GM12878 (cell line): ENCODE measurements at regions not wholly inside any gene's neighbourhood (a gene's known extent, or its start where the extent isn't known, plus 50 kb on each side); places are given as distances from the start of the nearest gene placed in this dataset.
A peak's percentile ranks its signal among the peaks of the same experiment; 100 is the strongest.

Experiments
- ATAC-seq: fragments of 200-7000 bp; cut with Tn5 transposase; 3 replicates; pipeline ENCODE4 v1.9.1; 2020; ENCODE audit warnings: mild to moderate bottlenecking, moderate library complexity
- BruUV-seq: library from RNA; stranded (reverse); fragments of 400-500 nt; replicated peaks from 2 replicates; lab custom pipeline; 2021; lab: Mats Ljungman, UMichigan
- CTCF ChIA-PET: fragments of 300-600 bp; sonication (Branson Sonifier 250); formaldehyde crosslinking; extraction: SDS; loops from one replicate; lab custom pipeline; 2021; ENCODE audit warnings: inconsistent platforms; lab: Yijun Ruan, JAX
- POLR2A ChIA-PET: fragments of 350-600 bp; formaldehyde crosslinking; extraction: SDS; loops from one replicate; lab custom pipeline; 2021; ENCODE audit warnings: inconsistent platforms; lab: Charles Lee
- RAD21 ChIA-PET: fragments of 300-600 bp; sonication (Branson Sonifier 250); formaldehyde crosslinking; loops from one replicate; lab custom pipeline; 2023; ENCODE audit warnings: antibody characterized with exemption; ENCODE audit not compliant: unreplicated experiment; lab: Charles Lee
- SMC1A ChIA-PET: fragments of 300-600 bp; sonication (Branson Sonifier 250); formaldehyde crosslinking; loops from one replicate; lab custom pipeline; 2023; ENCODE audit not compliant: unreplicated experiment, uncharacterized antibody; lab: Charles Lee
- DNase-seq: peaks from one replicate; pipeline ENCODE4 v3.0.0-alpha.2; 2011; ENCODE audit warnings: low read depth, low spot score
- FAIRE-seq: peaks from 3 replicates; lab custom pipeline; 2011; peaks lifted over from hg19 to GRCh38; lab: Jason Lieb, UNC
- H2AFZ ChIP-seq: 2 replicates; pipeline ENCODE4 v1.6.0; 2011; ENCODE audit warnings: low read depth, low read length, control low read depth; ENCODE audit not compliant: control insufficient read depth
- H3K27ac ChIP-seq: 2 replicates; pipeline ENCODE4 v1.5.1; 2011; ENCODE audit warnings: control low read depth; ENCODE audit not compliant: control insufficient read depth, insufficient read depth
- H3K27me3 ChIP-seq, 2 experiments: replicated peaks in 1 of 2; 2 replicates each; pipeline versions ENCODE4 v1.6.0 to v1.6.1; 2011; ENCODE audit warnings: low read length in 1 of 2; ENCODE audit not compliant: control insufficient read depth in 2 of 2, insufficient read depth in 2 of 2
- H3K36me3 ChIP-seq, 2 experiments: 2 replicates each; pipeline ENCODE4 v1.5.1; 2011; ENCODE audit warnings: low read length in 1 of 2; ENCODE audit not compliant: control insufficient read depth in 2 of 2, insufficient read depth in 2 of 2
- H3K4me1 ChIP-seq: 2 replicates; pipeline ENCODE4 v1.6.1; 2011; ENCODE audit warnings: mild to moderate bottlenecking, low read length, moderate library complexity, mixed read lengths; ENCODE audit not compliant: control insufficient read depth, insufficient read depth
- H3K4me2 ChIP-seq: 2 replicates; pipeline ENCODE4 v1.6.0; 2011; ENCODE audit warnings: control low read depth; ENCODE audit not compliant: control insufficient read depth, insufficient read depth
- H3K4me3 ChIP-seq: fragments of 200-600 bp; sonication (generic); 2 replicates; pipeline ENCODE4 v1.5.1; 2016
- H3K79me2 ChIP-seq: 2 replicates; pipeline ENCODE4 v1.6.0; 2011; ENCODE audit warnings: low read length; ENCODE audit not compliant: control insufficient read depth, insufficient read depth
- H3K9ac ChIP-seq: 2 replicates; pipeline ENCODE4 v1.8.0; 2011; ENCODE audit warnings: low read length, control low read depth, mixed read lengths; ENCODE audit not compliant: control insufficient read depth, insufficient read depth
- H3K9me3 ChIP-seq: replicated peaks from 3 replicates; pipeline ENCODE4 v1.5.1; 2011; ENCODE audit warnings: mild to moderate bottlenecking, low read length; ENCODE audit not compliant: control insufficient read depth, insufficient read depth
- H4K20me1 ChIP-seq: 2 replicates; pipeline ENCODE4 v1.6.0; 2011; ENCODE audit not compliant: control insufficient read depth, insufficient read depth
- CREM ChIP-seq: IDR thresholded peaks from 2 replicates; pipeline ENCODE4 v1.6.1; 2014; ENCODE audit warnings: antibody characterized with exemption, low read depth
- ESRRA ChIP-seq: IDR thresholded peaks from 2 replicates; pipeline ENCODE4 v1.6.1; 2012; ENCODE audit warnings: mild to moderate bottlenecking, low read length, improper control_type of control experiment
- GATAD2B ChIP-seq: fragments of 450-650 bp; conservative IDR thresholded peaks from 2 replicates; pipeline ENCODE4 v1.6.1; 2017; ENCODE audit warnings: low read depth, mild to moderate bottlenecking, moderate library complexity
- HCFC1 ChIP-seq: fragments of 150-350 bp; IDR thresholded peaks from 2 replicates; pipeline ENCODE4 v1.6.1; 2014; ENCODE audit warnings: low read length
- NFYB ChIP-seq: IDR thresholded peaks from 2 replicates; pipeline ENCODE4 v1.6.1; 2011; ENCODE audit warnings: low read depth, mild to moderate bottlenecking, low read length, improper control_type of control experiment, moderate library complexity; ENCODE audit not compliant: insufficient read depth
- PAX5 ChIP-seq: IDR thresholded peaks from 2 replicates; pipeline ENCODE4 v1.6.1; 2011; ENCODE audit warnings: low read depth, low read length, borderline replicate concordance
- SIN3A ChIP-seq: IDR thresholded peaks from 2 replicates; pipeline ENCODE4 v1.6.1; 2012; ENCODE audit warnings: low read depth, low read length, improper control_type of control experiment
- SPI1 ChIP-seq: IDR thresholded peaks from 2 replicates; pipeline ENCODE4 v1.6.1; 2011; ENCODE audit warnings: low read depth, mild to moderate bottlenecking, low read length, moderate library complexity, borderline replicate concordance; ENCODE audit not compliant: insufficient read depth
- SRF ChIP-seq, 2 experiments: IDR thresholded peaks; 2 replicates each; pipeline ENCODE4 v1.6.1; 2011; ENCODE audit warnings: low read depth in 2 of 2, low read length in 2 of 2, mild to moderate bottlenecking in 1 of 2, moderate library complexity in 1 of 2
- TAF1 ChIP-seq: IDR thresholded peaks from 2 replicates; pipeline ENCODE4 v1.6.1; 2011; ENCODE audit warnings: mild to moderate bottlenecking, low read depth, low read length, borderline replicate concordance
- ZNF384 ChIP-seq: IDR thresholded peaks from 2 replicates; pipeline ENCODE4 v1.6.1; 2012; ENCODE audit warnings: low read depth, mild to moderate bottlenecking, low read length, improper control_type of control experiment, borderline replicate concordance
- ZSCAN29 ChIP-seq: fragments of 450-650 bp; IDR thresholded peaks from 2 replicates; pipeline ENCODE4 v1.6.1; 2017; ENCODE audit warnings: mild to moderate bottlenecking, moderate library complexity
- WGBS: methylation state at CpG from one replicate; pipeline ENCODE4 v1.1.6; 2016; ENCODE audit warnings: low lambda C conversion rate; ENCODE audit not compliant: insufficient replicate concordance, insufficient coverage; ENCODE audit errors: missing lambda C conversion rate; 5-methylcytosine and 5-hydroxymethylcytosine counted together
- in situ Hi-C: fragments of 300-500 bp; cut with MboI; formaldehyde crosslinking; loops from 9 replicates; pipeline ENCODE4 v1.14.3; 2018; ENCODE audit warnings: mixed read lengths
- intact Hi-C: fragments of 100-400 bp; cut with micrococcal nuclease; formaldehyde crosslinking; loops from one replicate; pipeline ENCODE4 v1.14.2; 2022; ENCODE audit not compliant: unreplicated experiment
- TF ChIP-seq, protein P1 (sequence below): IDR thresholded peaks from 2 replicates; pipeline ENCODE4 v1.6.1; 2011; ENCODE audit warnings: low read depth, low read length, improper control_type of control experiment, borderline replicate concordance
- TF ChIP-seq, protein P2 (sequence below): IDR thresholded peaks from 2 replicates; pipeline ENCODE4 v1.6.1; 2011; ENCODE audit warnings: borderline replicate concordance, low read depth, mild to moderate bottlenecking, moderate library complexity, low read length; ENCODE audit not compliant: insufficient read depth, poor library complexity, severe bottlenecking
- TF ChIP-seq, protein P3 (sequence below): fragments of 450-650 bp; IDR thresholded peaks from 2 replicates; pipeline ENCODE4 v1.6.1; 2016; ENCODE audit warnings: mild to moderate bottlenecking

DNA sequence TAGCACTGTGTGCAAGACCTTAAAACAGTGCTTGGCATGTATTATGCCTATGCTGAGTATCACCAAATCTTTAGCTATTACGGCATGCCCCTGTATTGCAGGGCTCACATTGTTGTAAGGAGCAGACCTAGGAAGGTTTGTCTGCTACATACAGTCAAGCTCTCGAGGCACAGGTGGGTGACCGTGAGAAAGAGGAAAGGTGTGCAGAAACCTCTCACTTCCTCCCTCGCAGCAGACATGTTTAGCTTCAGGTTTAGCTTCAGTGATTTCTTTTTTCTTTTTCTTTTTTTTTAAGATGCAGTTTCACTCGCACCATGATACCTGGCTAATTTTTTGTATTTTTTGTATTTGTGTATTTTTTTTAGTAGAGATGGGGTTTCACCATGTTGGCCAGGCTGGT lies 275.8 kb upstream of the RIOK2 start:
- peaks cover 7% of the 10 kb centered on the region for H3K4me1 ChIP-seq
- 19% methylated on average over 5 of the region's 5 CpGs for WGBS
- ATAC-seq (peak; percentile 82), FAIRE-seq (peak; percentile 61), DNase-seq (peak; percentile 32)
- ChIA-PET POLR2A (no interaction called here), RAD21 (interaction anchor here (0.7 to 1.1 kb wide), 3 partner anchors 10 to 37 kb away, joined by 3 to 4 read pairs (median 4); no protein-coding TSS in a partner anchor), SMC1A (interaction anchor here (0.6 to 1.4 kb wide), 5 partner anchors 16 to 75 kb away, joined by 3 to 6 read pairs (median 4); no protein-coding TSS in a partner anchor), CTCF (interaction anchor here (1.7 kb wide), 1 partner anchor 41 kb away, joined by 3 read pairs; no protein-coding TSS in a partner anchor)
- intact Hi-C loops (no loop called here), in situ Hi-C loops (no loop called here)
- H3K36me3 ChIP-seq = no peaks in the 10 kb centered on the region
- no peaks in the 10 kb centered on the region; the same call in 2 of the 3 replicates for H3K9me3 ChIP-seq
- H4K20me1 ChIP-seq = no peaks in the 10 kb centered on the region
- H3K4me3 ChIP-seq = no peak overlapping the region
- no TSS peak for BruUV-seq
- H3K79me2 ChIP-seq = no peaks in the 10 kb centered on the region
- no peak overlapping the region for H3K27ac ChIP-seq
- H3K27me3 ChIP-seq = no peaks in the 10 kb centered on the region
- TF ChIP-seq SRF (IDR thresholded peaks at IDR 0.05; ENCODE audit: low read depth in 2 of 2, low read length in 2 of 2) (no peak), ZSCAN29 (no peak), ZNF384 (peak; percentile 58), SPI1 (peak; percentile 91), PAX5 (peak; percentile 61; the same call in 1 of the 2 replicates)
- H3K9ac ChIP-seq = no peak overlapping the region
- peak overlapping the region; percentile 50 for H3K4me2 ChIP-seq
- no peak overlapping the region for H2AFZ ChIP-seq

DNA sequence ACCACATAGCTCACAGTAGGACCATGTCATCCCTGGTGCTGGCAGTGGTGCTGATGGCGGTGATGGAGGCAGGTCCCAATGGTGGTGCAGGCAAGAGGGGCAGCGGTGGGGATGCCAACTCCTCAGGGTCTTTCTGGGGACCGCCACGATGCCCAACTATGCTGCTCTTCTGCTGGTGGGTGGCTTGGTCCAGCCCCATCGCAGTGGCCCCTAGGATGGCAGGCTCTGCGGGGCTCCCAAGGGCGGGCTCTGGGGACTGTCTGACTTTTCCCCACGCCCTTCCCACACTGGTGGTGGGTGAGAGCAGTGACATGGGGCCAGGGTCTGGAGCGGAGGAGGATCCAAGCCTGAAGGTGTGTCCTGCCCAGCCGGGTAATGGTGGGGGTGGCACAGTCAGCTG lies 288.9 kb upstream of the RIOK2 start:
- Histone ChIP-seq H2AFZ (no peak overlapping the region), H3K27ac (no peak overlapping the region), H3K36me3 (no peaks in the 10 kb centered on the region), H3K27me3 (no peaks in the 10 kb centered on the region), H3K4me1 (peaks cover 6% of the 10 kb centered on the region), H3K4me2 (no peak overlapping the region), H3K79me2 (no peaks in the 10 kb centered on the region), H3K4me3 (no peak overlapping the region), H4K20me1 (no peaks in the 10 kb centered on the region), H3K9ac (no peak overlapping the region), H3K9me3 (no peaks in the 10 kb centered on the region; the same call in 1 of the 3 replicates)
- ChIA-PET POLR2A (no interaction called here), RAD21 (no interaction called here), CTCF (no interaction called here), SMC1A (no interaction called here)
- FAIRE-seq (no peak), ATAC-seq (no peak), DNase-seq (no peak)
- intact Hi-C loops = no loop called here
- no TSS peak for BruUV-seq
- WGBS = 50% methylated on average over 8 of the region's 10 CpGs
- in situ Hi-C loops = no loop called here
- no peak for TF ChIP-seq ESRRA
- no peak for TF ChIP-seq SIN3A
- TF ChIP-seq TAF1 = no peak
- no peak for TF ChIP-seq GATAD2B
- TF ChIP-seq NFYB = no peak
- no peak for TF ChIP-seq HCFC1
- no peak for TF ChIP-seq CREM
- TF ChIP-seq, protein P1, sequence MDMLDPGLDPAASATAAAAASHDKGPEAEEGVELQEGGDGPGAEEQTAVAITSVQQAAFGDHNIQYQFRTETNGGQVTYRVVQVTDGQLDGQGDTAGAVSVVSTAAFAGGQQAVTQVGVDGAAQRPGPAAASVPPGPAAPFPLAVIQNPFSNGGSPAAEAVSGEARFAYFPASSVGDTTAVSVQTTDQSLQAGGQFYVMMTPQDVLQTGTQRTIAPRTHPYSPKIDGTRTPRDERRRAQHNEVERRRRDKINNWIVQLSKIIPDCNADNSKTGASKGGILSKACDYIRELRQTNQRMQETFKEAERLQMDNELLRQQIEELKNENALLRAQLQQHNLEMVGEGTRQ = no peak
- TF ChIP-seq, protein P2, sequence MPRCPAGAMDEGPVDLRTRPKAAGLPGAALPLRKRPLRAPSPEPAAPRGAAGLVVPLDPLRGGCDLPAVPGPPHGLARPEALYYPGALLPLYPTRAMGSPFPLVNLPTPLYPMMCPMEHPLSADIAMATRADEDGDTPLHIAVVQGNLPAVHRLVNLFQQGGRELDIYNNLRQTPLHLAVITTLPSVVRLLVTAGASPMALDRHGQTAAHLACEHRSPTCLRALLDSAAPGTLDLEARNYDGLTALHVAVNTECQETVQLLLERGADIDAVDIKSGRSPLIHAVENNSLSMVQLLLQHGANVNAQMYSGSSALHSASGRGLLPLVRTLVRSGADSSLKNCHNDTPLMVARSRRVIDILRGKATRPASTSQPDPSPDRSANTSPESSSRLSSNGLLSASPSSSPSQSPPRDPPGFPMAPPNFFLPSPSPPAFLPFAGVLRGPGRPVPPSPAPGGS = no peak
- TF ChIP-seq, protein P3, sequence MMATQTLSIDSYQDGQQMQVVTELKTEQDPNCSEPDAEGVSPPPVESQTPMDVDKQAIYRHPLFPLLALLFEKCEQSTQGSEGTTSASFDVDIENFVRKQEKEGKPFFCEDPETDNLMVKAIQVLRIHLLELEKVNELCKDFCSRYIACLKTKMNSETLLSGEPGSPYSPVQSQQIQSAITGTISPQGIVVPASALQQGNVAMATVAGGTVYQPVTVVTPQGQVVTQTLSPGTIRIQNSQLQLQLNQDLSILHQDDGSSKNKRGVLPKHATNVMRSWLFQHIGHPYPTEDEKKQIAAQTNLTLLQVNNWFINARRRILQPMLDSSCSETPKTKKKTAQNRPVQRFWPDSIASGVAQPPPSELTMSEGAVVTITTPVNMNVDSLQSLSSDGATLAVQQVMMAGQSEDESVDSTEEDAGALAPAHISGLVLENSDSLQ = no peak
